ENCODE measurements at regions not wholly inside any gene's neighbourhood (a gene's known extent, or its start where the extent isn't known, plus 50 kb on each side); places are given as distances from the start of the nearest gene placed in this dataset.

DNA sequence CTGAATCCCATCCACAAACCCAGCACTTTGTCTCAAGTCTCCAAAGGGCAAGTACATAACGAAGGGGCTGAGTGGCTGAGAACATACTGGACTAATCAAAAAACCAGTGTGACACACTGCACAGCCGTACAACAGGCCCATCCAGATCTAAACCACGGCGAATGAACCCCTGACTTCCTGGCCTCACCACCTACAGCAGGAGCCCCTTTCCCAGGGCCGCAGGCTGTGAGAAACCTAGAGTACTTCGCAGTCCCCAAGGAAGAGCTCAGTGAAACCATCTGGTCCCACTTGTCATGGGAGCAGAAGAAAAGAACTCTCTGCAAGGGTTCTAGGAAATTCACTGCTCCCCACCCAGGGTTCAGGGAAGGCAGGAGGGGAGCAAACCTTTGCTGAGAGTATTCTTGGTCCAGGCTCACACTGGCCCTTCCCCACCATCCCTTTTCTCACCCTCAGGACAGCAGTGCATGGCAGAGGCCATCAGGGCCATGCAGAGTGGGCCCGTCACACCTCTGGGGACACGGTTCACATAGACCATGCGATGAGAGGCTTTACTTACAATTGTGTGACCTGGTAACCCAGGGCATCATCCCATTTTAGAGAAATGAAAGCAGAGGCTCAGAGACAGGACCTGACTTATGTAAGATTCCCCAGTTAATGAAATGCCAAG lies 192.8 kb downstream of the BCL11B start:
- intact Hi-C loops (cut with DNase I): no loop called here
- no peak for DNase-seq (ENCODE audit: low spot score)
- peaks cover 4% of the 10 kb centered on the region for H3K27me3 ChIP-seq (replicated peaks; ENCODE audit: insufficient read depth)
- no peak overlapping the region for H3K4me3 ChIP-seq
- no peak for TF ChIP-seq POLR2A (IDR thresholded peaks at IDR 0.05)
- TF ChIP-seq, protein P1, sequence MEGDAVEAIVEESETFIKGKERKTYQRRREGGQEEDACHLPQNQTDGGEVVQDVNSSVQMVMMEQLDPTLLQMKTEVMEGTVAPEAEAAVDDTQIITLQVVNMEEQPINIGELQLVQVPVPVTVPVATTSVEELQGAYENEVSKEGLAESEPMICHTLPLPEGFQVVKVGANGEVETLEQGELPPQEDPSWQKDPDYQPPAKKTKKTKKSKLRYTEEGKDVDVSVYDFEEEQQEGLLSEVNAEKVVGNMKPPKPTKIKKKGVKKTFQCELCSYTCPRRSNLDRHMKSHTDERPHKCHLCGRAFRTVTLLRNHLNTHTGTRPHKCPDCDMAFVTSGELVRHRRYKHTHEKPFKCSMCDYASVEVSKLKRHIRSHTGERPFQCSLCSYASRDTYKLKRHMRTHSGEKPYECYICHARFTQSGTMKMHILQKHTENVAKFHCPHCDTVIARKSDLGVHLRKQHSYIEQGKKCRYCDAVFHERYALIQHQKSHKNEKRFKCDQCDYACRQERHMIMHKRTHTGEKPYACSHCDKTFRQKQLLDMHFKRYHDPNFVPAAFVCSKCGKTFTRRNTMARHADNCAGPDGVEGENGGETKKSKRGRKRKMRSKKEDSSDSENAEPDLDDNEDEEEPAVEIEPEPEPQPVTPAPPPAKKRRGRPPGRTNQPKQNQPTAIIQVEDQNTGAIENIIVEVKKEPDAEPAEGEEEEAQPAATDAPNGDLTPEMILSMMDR (IDR thresholded peaks at IDR 0.05): no peak
- TF ChIP-seq POLR2AphosphoS5 (IDR thresholded peaks at IDR 0.05): no peak
- H3K9me3 ChIP-seq: no peaks in the 10 kb centered on the region
- no peak overlapping the region for H3K27ac ChIP-seq
- 89% methylated on average over 9 of the region's 9 CpGs for WGBS
- no peaks in the 10 kb centered on the region for H3K4me1 ChIP-seq (replicated peaks)
- H3K36me3 ChIP-seq: no peaks in the 10 kb centered on the region

- Histone ChIP-seq H3K4me1 (replicated peaks) (no peaks in the 10 kb centered on the region), H3K9me3 (no peaks in the 10 kb centered on the region), H3K36me3 (no peaks in the 10 kb centered on the region), H3K4me3 (no peak overlapping the region), H3K27me3 (replicated peaks; ENCODE audit: insufficient read depth) (peaks cover 4% of the 10 kb centered on the region), H3K27ac (no peak overlapping the region)
- DNase-seq (ENCODE audit: low spot score): no peak
- 86% methylated on average over 3 of the region's 3 CpGs for WGBS
- intact Hi-C loops (cut with DNase I): no loop called here
- TF ChIP-seq POLR2A (IDR thresholded peaks at IDR 0.05) (no peak), POLR2AphosphoS5 (IDR thresholded peaks at IDR 0.05) (no peak)
- TF ChIP-seq, protein P1 (IDR thresholded peaks at IDR 0.05): no peak
Measured at GRCh38 chr14:99080306-99080705, 191.7 kb downstream of the BCL11B start.

- intact Hi-C loops (cut with DNase I): no loop called here
- peaks cover 4% of the 10 kb centered on the region for H3K27me3 ChIP-seq (replicated peaks; ENCODE audit: insufficient read depth)
- no peaks in the 10 kb centered on the region for H3K36me3 ChIP-seq
- H3K4me3 ChIP-seq: no peak overlapping the region
- TF ChIP-seq, protein P1 (IDR thresholded peaks at IDR 0.05): no peak
- TF ChIP-seq POLR2A (IDR thresholded peaks at IDR 0.05): no peak
- TF ChIP-seq POLR2AphosphoS5 (IDR thresholded peaks at IDR 0.05): no peak
- 88% methylated on average over 9 of the region's 9 CpGs for WGBS
- no peak overlapping the region for H3K27ac ChIP-seq
- H3K9me3 ChIP-seq: no peaks in the 10 kb centered on the region
- DNase-seq (ENCODE audit: low spot score): no peak
- no peaks in the 10 kb centered on the region for H3K4me1 ChIP-seq (replicated peaks)
Measured at GRCh38 chr14:99081156-99081765, 190.7 kb downstream of the BCL11B start.

- Histone ChIP-seq H3K36me3 (no peaks in the 10 kb centered on the region), H3K27ac (no peak overlapping the region), H3K27me3 (replicated peaks; ENCODE audit: insufficient read depth) (peaks cover 4% of the 10 kb centered on the region), H3K9me3 (no peaks in the 10 kb centered on the region), H3K4me3 (no peak overlapping the region), H3K4me1 (replicated peaks) (no peaks in the 10 kb centered on the region)
- no peak for DNase-seq (ENCODE audit: low spot score)
- 95% methylated on average over 2 of the region's 2 CpGs for WGBS
- no peak for TF ChIP-seq POLR2AphosphoS5 (IDR thresholded peaks at IDR 0.05)
- intact Hi-C loops (cut with DNase I): no loop called here
Measured at GRCh38 chr14:99081880-99082279, 190.1 kb downstream of the BCL11B start.

- no peak for DNase-seq (ENCODE audit: low spot score)
- Histone ChIP-seq H3K36me3 (no peaks in the 10 kb centered on the region), H3K4me3 (no peak overlapping the region), H3K27me3 (replicated peaks; ENCODE audit: insufficient read depth) (no peaks in the 10 kb centered on the region), H3K27ac (no peak overlapping the region), H3K4me1 (replicated peaks) (no peaks in the 10 kb centered on the region), H3K9me3 (no peaks in the 10 kb centered on the region)
- 64% methylated on average over 17 of the region's 17 CpGs for WGBS
- no peak for TF ChIP-seq POLR2A (IDR thresholded peaks at IDR 0.05)
- no peak for TF ChIP-seq POLR2AphosphoS5 (IDR thresholded peaks at IDR 0.05)
- TF ChIP-seq, protein P1 (IDR thresholded peaks at IDR 0.05): no peak
- intact Hi-C loops (cut with DNase I): no loop called here
Measured at GRCh38 chr14:99093532-99094517, 178.2 kb downstream of the BCL11B start.

Data from prostate gland (tissue), 2 donors.